GM18520 (cell line): ENCODE measurements at regions not wholly inside any gene's neighbourhood (a gene's known extent, or its start where the extent isn't known, plus 50 kb on each side); places are given as distances from the start of the nearest gene placed in this dataset.

ENCODE experiments used
- ATAC-seq: cut with Tn5 transposase; IDR thresholded peaks from one replicate; pipeline ENCODE4 v1.9.1; 2021; ENCODE audit not compliant: unreplicated experiment

GRCh38 chr12:124489915-124490583 lies 77.4 kb downstream of the NCOR2 start:
- ATAC-seq, result no peak

- ATAC-seq, result no peak
Observed at GRCh38 chr12:124489220-124489619, 78.2 kb downstream of the NCOR2 start.

GRCh38 chr12:124488520-124488919 lies 78.9 kb downstream of the NCOR2 start:
- no peak for ATAC-seq

- ATAC-seq, result no peak
Observed at GRCh38 chr12:124487834-124488165, 79.6 kb downstream of the NCOR2 start.

DNA sequence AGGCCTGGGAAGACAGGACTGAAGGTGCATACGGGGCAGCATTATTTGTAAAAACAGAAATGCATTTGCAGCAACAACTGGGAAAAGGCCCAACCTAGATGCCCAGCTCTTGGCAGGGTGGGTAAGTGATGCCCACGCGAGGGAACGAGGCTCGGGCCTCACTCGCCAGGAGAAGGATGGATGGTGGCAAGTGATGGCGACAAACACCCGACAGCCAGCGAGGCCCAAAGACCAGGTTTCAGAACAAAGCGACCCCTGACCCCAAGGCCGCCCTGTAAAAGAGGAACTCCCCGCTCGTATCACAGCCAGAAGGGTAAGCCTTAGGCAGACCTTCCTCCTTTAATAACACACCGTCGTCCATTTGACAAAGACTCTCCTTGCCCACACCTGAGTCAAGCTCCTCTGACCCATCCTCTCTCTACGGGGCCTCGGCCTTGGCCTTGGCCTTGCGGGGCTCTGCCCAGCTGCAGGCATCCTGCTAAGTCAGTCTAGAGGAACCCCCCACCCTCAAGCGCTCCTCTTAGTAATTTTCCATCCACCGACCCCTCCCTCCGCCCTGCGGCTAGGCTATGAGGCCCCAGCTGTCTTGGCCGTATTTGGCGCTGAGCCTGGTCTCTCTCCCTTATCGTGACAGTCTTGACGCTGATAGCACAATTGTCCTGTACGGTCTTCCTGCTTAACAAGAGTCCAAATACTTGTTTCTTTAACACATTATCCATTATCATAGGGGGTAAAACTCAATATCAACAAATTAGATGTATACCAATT lies 80.2 kb downstream of the NCOR2 start:
- no peak for ATAC-seq

DNA sequence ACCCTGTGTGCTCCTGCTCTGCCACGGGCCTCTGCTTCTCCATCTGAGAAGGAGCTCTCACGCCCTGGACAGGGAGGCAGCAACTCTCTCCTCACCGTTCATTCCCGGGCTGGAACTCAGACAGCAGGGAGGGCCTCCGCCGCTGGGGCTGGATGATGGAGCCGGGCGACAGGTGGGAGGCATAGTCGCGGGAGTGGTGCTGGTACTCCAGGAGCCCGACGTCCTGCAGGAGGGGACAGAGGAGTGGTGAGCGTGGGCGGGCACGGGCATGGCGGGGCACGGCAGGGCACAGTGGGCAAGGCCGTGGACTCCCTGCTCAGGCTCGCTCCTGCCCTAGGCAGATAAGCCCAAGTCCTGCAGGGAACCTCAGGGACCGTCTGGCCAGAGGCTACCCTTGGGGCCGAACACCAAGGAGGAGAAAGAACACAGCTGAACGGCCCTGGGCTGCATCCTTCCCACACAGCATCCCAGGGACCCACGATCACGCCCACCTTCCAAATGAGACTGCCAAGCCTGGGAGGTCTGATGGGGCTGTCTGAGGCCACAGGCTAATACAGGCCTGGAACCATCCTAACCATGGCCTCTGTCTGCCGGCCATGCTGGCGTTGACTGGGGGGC lies 81.0 kb downstream of the NCOR2 start:
- ATAC-seq, result no peak

GRCh38 chr12:124485371-124485770 lies 82.0 kb downstream of the NCOR2 start:
- no peak for ATAC-seq

DNA sequence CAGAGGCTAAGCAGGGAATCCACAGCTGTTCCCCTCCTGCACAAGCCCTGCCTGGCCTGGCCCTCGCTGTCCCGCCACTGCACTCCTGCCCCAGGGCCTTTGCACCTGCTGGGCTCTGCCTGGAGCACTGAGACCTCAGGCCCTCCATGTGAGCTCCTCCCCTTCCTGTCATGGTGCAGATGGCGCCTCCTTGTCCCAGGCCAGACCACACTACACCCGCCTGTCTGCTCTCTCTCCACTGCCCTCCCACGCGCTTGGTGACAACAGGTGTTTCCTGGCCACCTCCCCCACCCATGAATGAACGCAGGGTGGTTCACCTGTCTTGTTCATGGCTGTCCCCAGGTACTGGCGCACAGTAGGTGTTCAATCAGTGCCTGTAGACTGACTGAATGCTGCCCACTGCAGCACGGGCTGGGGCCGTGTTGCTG lies 82.9 kb downstream of the NCOR2 start:
- no peak for ATAC-seq

GRCh38 chr12:124484067-124484466 lies 83.3 kb downstream of the NCOR2 start:
- no peak for ATAC-seq

GRCh38 chr12:124482901-124483799 lies 84.3 kb downstream of the NCOR2 start:
- ATAC-seq, result no peak

GRCh38 chr12:124482567-124482893 lies 84.9 kb downstream of the NCOR2 start:
- peak; percentile 7 for ATAC-seq

DNA sequence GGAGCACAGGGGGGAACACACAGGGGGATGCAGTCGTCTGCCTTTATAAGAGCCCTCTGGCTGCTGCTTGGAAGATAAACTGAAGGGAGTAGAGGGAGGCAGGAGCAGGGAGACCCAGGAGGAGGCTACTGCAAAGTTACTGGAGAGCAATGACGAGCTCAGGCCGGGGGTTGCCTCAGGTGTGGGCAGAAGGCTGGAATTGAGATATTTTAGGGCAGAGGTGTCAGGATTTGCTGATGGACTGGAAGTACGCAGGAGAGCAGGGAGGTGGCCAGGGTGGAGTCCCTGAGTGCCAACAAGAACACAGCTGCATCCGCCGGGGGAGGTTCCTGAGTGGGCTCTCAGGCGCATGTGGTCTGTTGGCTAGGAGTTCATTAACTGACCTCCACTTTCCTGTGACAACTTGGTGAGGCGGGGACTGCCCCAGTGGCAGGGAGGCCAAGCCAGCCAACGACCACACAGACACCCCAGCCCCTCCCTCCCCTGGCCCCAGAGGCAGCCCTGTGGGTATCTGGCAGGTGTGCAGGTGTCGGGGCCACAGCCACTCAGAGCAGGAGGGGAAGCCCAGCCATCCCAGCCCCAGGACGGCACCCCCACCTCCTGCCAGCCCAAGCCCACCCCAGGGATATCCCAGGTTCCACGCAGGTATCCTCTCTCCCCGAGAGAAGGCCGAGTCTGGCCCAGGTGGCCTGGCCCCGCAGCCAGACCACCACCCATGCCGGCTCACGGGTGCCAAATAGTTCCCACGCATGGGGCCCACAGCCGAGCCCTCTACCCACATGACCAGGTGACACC lies 85.4 kb downstream of the NCOR2 start:
- ATAC-seq, result peak; percentile 45

DNA sequence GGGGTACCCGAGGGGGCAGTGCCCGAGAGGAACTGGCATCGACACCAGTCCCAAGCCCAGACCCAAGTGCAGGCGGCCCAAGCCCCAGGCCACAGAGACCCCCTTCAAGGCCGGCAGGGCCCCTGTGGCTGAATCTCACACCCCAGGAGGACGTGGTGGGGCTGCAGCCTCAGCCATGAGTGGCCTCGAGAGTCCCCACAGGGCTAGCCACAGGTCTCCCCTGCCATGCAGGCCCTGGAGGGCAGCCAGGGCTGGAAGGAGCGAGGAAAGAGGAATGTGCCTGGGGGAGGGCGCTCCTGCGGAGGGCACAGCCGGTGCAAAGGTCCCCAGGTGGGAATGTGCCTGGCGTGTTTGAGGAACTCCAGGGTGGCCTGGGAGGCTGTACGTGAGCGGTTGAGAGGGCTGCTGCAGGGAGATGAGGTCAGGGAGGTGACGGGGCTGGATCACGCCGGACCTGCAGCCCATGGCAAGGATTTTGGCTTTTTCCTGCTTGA lies 86.1 kb downstream of the NCOR2 start:
- no peak for ATAC-seq

GRCh38 chr12:124480469-124481256 lies 86.7 kb downstream of the NCOR2 start:
- ATAC-seq, result peak; percentile 53

DNA sequence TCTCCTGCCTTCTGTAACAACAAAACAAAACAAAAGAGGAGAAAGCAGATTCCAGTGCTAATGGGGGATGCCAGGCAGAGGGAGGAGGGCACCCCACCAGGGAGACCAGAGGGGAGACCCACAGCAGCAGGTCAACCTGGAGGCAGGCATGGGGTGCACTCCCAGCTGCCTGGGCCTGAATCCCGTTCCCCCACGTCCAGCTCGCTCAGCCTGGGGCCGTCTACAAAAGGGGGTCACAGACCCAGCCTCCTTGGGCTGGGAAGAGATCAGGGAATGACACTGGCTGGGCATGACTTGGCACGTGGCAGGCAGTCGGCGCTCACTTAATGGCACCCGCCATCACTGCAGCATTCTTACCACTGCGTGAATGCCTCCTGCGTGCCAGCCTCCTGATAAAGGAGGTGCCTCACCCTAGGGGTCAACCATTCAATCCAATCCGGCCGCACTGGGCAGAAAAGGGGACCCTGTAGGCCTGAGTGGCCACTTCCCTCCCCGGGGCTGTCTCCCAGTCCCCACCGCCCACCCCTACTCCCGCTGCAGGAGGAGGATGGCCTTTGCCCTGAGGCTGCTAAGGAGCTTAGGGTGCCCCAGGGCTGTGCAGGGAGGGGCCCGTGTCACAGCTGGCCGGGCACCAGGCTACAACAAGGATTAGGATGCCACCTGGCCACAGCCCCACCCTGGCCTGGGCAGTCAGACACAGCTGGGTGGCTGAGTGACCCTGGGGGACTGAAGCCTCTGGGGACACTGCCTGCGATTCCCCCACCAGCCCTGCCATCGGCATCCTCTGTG lies 87.5 kb downstream of the NCOR2 start:
- no peak for ATAC-seq

DNA sequence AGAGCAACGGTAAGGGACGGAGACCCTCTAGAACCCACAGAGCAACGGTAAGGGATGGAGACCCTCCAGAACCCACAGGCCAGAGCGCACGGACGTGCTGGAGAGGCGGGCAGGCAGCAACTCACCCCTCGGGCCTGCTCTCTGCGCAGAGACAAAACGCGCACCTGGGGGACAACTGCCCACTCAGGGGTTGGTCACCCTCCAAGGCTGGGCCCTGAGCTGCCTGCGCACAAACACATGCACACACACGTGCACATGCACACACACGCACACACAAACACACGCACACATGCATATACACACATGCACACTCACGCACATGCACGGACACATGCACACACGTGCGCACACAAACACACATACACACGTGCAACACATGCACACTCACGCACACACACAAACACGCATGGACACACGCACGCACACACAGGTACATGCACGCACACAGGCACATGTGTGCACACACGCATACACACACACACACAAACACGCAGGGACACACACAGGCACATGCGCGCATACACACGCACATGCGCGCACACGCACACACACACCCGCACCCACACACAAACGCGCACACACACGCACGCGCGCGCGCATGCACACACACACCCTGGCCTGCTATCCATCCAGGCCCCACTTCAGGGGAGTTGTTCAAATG lies 88.3 kb downstream of the NCOR2 start:
- ATAC-seq, result no peak

- no peak for ATAC-seq
Observed at GRCh38 chr12:124478416-124478815, 89.0 kb downstream of the NCOR2 start.
